ENCODE measurements at regions not wholly inside any gene's neighbourhood (a gene's known extent, or its start where the extent isn't known, plus 50 kb on each side); places are given as distances from the start of the nearest gene placed in this dataset.
"Not testable (repeated sequence)": the region's sequence is repeated elsewhere in the genome, so short reads cannot be mapped to it uniquely, and the experiment has no call there.

DNA sequence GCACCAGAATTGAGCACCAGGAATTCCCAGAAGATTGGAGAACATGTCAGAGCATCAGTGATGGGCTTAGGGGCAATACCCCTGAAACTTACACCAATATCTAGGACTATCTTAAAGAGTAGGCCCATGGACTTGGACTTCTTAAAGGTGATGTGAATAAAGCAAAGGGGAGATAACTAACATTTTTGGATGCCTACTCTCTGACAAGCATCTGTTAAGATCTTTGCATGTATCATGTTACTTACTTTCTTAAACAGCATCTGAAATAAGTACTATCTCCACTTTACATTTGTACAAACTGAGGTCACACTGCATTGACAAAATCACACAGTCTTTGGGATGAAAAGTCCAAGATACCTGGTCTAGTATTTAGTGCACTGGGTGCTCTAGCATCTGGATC lies 258.6 kb upstream of the ARSJ start:
- in situ Hi-C loops (cut with MboI; ENCODE audit: low pct_unique_long_range_greater_than_20kb, low sequenced_read_pairs, unreplicated experiment) = no loop called here
- TF ChIP-seq, protein P1, sequence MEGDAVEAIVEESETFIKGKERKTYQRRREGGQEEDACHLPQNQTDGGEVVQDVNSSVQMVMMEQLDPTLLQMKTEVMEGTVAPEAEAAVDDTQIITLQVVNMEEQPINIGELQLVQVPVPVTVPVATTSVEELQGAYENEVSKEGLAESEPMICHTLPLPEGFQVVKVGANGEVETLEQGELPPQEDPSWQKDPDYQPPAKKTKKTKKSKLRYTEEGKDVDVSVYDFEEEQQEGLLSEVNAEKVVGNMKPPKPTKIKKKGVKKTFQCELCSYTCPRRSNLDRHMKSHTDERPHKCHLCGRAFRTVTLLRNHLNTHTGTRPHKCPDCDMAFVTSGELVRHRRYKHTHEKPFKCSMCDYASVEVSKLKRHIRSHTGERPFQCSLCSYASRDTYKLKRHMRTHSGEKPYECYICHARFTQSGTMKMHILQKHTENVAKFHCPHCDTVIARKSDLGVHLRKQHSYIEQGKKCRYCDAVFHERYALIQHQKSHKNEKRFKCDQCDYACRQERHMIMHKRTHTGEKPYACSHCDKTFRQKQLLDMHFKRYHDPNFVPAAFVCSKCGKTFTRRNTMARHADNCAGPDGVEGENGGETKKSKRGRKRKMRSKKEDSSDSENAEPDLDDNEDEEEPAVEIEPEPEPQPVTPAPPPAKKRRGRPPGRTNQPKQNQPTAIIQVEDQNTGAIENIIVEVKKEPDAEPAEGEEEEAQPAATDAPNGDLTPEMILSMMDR (IDR thresholded peaks at IDR 0.05; ENCODE audit: extremely low read depth, insufficient read depth, missing control alignments) = no peak
- no peak for DNase-seq (ENCODE audit: low spot score)

DNA sequence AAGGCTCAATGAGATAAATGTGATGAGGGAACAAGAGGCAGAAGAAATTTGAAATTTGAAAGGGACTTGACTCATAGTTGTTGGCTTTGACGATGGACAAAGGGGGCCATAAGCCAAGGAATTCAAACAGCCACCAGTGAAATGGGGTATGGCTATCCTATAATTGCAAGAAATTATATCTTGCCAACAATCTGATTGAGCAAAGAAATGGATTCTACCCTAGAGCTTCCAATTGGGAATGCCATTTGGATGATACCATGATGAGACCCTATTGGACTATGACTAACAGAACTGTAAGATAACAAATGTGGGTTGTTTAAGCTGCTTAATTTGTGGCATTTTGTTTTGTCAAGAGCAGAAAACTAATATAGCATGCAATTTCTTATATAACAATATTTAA lies 270.1 kb upstream of the ARSJ start:
- DNase-seq (ENCODE audit: low spot score) = no peak
- in situ Hi-C loops (cut with MboI; ENCODE audit: low pct_unique_long_range_greater_than_20kb, low sequenced_read_pairs, unreplicated experiment) = no loop called here
- TF ChIP-seq, protein P1 (IDR thresholded peaks at IDR 0.05; ENCODE audit: extremely low read depth, insufficient read depth, missing control alignments) = no peak

DNA sequence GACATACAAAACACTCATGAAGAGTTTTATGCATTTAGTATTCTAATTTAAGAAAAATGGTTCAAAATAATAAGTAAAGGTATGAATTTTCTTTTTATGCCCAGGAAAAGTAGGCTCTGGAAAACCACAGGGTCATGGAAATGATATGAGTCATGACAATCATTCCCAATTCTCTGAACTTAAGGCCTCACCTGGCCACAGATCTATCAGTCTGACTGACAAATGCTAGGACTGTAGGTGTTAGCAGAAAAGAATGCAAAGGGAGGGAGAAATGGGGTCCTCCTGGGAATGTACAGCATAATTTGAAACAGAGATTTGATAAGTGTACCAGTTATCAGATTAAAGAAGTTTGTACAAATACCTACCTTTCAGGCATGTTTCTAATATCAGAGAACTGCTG lies 270.5 kb upstream of the ARSJ start:
- in situ Hi-C loops (cut with MboI; ENCODE audit: low pct_unique_long_range_greater_than_20kb, low sequenced_read_pairs, unreplicated experiment) = no loop called here

DNA sequence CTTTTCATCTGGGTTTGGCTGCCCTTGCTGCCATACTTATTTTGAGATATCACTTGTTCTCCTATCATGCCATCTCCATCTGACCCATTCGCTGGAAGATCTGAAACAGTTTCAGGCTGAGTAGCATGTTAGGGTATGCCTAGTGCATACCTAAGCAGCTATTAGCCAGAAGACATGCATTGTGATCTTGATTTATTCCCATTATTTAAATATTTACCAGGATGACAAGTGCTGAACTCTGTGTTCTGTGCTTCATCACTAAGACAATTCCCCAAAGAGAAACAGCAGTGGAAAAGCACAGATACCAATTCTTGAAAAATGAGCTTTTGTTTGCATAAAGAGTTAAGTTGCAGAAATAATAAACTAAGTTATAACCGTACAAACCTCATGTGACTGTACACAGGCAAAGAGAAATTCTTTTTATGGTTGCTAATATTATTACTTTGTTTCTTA lies 271.0 kb upstream of the ARSJ start:
- DNase-seq (ENCODE audit: low spot score) = no peak
- TF ChIP-seq, protein P1 (IDR thresholded peaks at IDR 0.05; ENCODE audit: extremely low read depth, insufficient read depth, missing control alignments) = no peak
- in situ Hi-C loops (cut with MboI; ENCODE audit: low pct_unique_long_range_greater_than_20kb, low sequenced_read_pairs, unreplicated experiment) = no loop called here

More for the DNA sequence above, 270.5 kb upstream of the ARSJ start:
- TF ChIP-seq, protein P1 (IDR thresholded peaks at IDR 0.05; ENCODE audit: extremely low read depth, insufficient read depth, missing control alignments) = no peak
- DNase-seq (ENCODE audit: low spot score) = no peak

DNA sequence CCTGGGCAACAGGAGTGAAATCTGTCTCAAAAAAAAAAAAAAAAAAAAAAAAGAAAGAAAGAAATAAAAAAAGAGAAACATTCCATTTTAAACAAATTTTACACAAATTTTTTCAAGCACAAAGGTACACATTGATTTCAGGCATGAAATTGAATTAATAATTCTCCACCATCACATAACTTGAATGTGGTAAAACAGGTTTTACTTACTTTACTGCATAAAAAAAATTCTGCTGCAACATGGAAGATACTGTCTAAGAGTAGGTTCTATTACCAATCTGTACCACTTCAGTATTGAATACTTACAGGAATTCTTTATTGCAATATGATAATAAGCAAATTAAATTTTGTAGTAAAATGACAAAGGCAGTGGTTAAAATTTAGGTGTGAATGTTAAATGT lies 271.6 kb upstream of the ARSJ start:
- in situ Hi-C loops (cut with MboI; ENCODE audit: low pct_unique_long_range_greater_than_20kb, low sequenced_read_pairs, unreplicated experiment) = no loop called here
- TF ChIP-seq, protein P1 (IDR thresholded peaks at IDR 0.05; ENCODE audit: extremely low read depth, insufficient read depth, missing control alignments) = no peak
- DNase-seq (ENCODE audit: low spot score) = no peak

DNA sequence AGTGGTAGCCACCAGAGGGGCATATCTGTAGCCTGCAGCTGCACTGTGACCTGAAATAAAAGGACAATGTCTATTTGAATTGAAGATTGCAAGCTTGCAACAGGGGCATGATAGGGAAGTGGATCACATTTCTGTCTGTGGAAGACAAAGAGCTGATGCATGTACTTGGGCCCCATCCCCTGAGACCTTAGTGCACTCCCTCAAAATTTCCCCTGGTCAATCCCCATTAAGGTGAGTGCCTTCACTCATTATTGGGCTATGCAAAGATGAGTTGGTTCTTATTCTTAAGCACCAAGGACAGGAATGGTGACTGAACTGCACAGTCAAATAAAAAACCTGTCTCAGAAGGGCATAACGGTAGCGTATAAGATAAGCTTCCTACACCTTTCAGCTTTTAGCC lies 273.1 kb upstream of the ARSJ start:
- no peak for DNase-seq (ENCODE audit: low spot score)
- in situ Hi-C loops (cut with MboI; ENCODE audit: low pct_unique_long_range_greater_than_20kb, low sequenced_read_pairs, unreplicated experiment) = no loop called here
- TF ChIP-seq, protein P1 (IDR thresholded peaks at IDR 0.05; ENCODE audit: extremely low read depth, insufficient read depth, missing control alignments) = no peak

DNA sequence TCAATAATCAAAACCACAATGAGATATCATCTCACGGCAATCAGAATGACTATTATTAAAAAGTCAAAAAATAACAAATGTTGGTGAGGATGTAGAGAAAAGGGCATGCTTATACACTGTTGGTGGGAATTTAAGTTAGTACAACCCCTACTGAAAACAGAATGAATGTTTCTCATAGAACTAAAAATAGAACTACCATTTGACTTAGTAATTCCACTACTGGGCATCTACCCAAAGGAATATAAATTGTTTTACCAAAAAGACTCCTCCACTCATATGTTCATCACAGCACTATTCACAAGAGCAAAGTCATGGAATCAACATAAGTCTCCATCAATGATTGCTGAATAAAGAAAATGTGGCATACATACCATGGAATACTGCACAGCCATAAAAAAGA lies 278.1 kb upstream of the ARSJ start:
- TF ChIP-seq, protein P1 (IDR thresholded peaks at IDR 0.05; ENCODE audit: extremely low read depth, insufficient read depth, missing control alignments) = no peak
- in situ Hi-C loops (cut with MboI; ENCODE audit: low pct_unique_long_range_greater_than_20kb, low sequenced_read_pairs, unreplicated experiment) = no loop called here
- DNase-seq (ENCODE audit: low spot score) = no peak

DNA sequence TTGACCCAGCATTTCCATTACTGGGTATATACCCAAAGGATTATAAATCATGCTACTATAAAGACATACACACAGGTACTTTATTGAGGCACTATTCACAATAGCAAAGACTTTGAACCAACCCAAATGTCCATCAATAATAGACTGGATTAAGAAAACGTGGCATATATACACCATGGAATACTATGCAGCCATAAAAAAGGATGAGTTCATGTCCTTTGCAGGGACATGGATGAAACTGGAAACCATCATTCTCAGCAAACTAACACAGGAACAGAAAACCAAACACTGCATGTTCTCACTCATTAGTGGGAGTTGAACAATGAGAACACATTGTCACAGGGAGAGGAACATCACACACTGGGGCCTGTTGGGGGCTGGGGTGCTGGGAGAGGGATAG lies 283.0 kb upstream of the ARSJ start:
- DNase-seq (ENCODE audit: low spot score); in situ Hi-C loops (cut with MboI; ENCODE audit: low pct_unique_long_range_greater_than_20kb, low sequenced_read_pairs, unreplicated experiment): not testable (repeated sequence)

All from GM13977 (cell line).